Omental fat pad (tissue), 3 donors: ENCODE measurements at regions not wholly inside any gene's neighbourhood (a gene's known extent, or its start where the extent isn't known, plus 50 kb on each side); places are given as distances from the start of the nearest gene placed in this dataset.

Source experiments
- ATAC-seq: fragments of 150-250 bp; one replicate; pipeline ENCODE4 v1.9.1; 2016; ENCODE audit warnings: mild to moderate bottlenecking, moderate library complexity; ENCODE audit not compliant: low FRiP score
- DNase-seq: peaks from one replicate; pipeline ENCODE4 v3.0.0-alpha.2; 2019; ENCODE audit warnings: low spot score
- CTCF ChIP-seq, 3 donors: fragments of 450-650 bp; IDR thresholded peaks; one replicate each; pipeline ENCODE4 v1.5.1; 2016 to 2017; ENCODE audit warnings: antibody characterized with exemption in 3 of 3, mild to moderate bottlenecking in 3 of 3, moderate library complexity in 2 of 3

- TF ChIP-seq CTCF (IDR thresholded peaks at IDR 0.05) = no peak
- ATAC-seq (no peak), DNase-seq (no peak)
Observed at GRCh38 chr7:52958621-52959140, 76.8 kb upstream of the POM121L12 start.

- ATAC-seq = no peak
- TF ChIP-seq CTCF (IDR thresholded peaks at IDR 0.05) = no peak
- DNase-seq = no peak
Observed at GRCh38 chr7:52956379-52956915, 79.0 kb upstream of the POM121L12 start.

- no peak for TF ChIP-seq CTCF (IDR thresholded peaks at IDR 0.05)
- DNase-seq (no peak), ATAC-seq (no peak)
Observed at GRCh38 chr7:52955522-52955921, 79.9 kb upstream of the POM121L12 start.

- no peak for TF ChIP-seq CTCF (IDR thresholded peaks at IDR 0.05)
- ATAC-seq = no peak
- DNase-seq = no peak
Observed at GRCh38 chr7:52944921-52945320, 90.5 kb upstream of the POM121L12 start.

- TF ChIP-seq CTCF (IDR thresholded peaks at IDR 0.05) = no peak
- DNase-seq (no peak), ATAC-seq (no peak)
Observed at GRCh38 chr7:52940481-52940880, 95.0 kb upstream of the POM121L12 start.

GRCh38 chr7:52938455-52939133 is 96.8 kb upstream of the POM121L12 start:
- DNase-seq (no peak), ATAC-seq (no peak)
- TF ChIP-seq CTCF (IDR thresholded peaks at IDR 0.05) = no peak

GRCh38 chr7:52936750-52937149 is 98.7 kb upstream of the POM121L12 start:
- no peak for ATAC-seq
- no peak for TF ChIP-seq CTCF (IDR thresholded peaks at IDR 0.05)
- DNase-seq = no peak
